Loucy (cell line): ENCODE measurements at regions not wholly inside any gene's neighbourhood (a gene's known extent, or its start where the extent isn't known, plus 50 kb on each side); places are given as distances from the start of the nearest gene placed in this dataset.

ENCODE experiments used
- H2AFZ ChIP-seq: fragments of 200-600 bp; sonication (generic); 2 replicates; pipeline ENCODE4 v1.6.0; 2016; ENCODE audit warnings: antibody characterized with exemption, mild to moderate bottlenecking, low read length, moderate library complexity
- H3F3A ChIP-seq: fragments of 200-600 bp; 2 replicates; pipeline ENCODE4 v1.6.0; 2016; ENCODE audit warnings: antibody characterized with exemption, low read depth, mild to moderate bottlenecking
- H3K27me3 ChIP-seq: fragments of 200-600 bp; sonication (generic); 2 replicates; pipeline ENCODE4 v1.6.1; 2014; ENCODE audit warnings: low read length, mild to moderate bottlenecking; ENCODE audit not compliant: insufficient read depth, poor library complexity, severe bottlenecking
- H3K36me3 ChIP-seq: fragments of 200-600 bp; sonication (generic); 2 replicates; pipeline ENCODE4 v1.6.1; 2016; ENCODE audit warnings: low read length; ENCODE audit not compliant: insufficient read depth
- H3K4me1 ChIP-seq: fragments of 200-600 bp; sonication (generic); 2 replicates; pipeline ENCODE4 v1.5.1; 2014; ENCODE audit warnings: low read length, mild to moderate bottlenecking; ENCODE audit not compliant: insufficient read depth, poor library complexity, severe bottlenecking
- H3K4me2 ChIP-seq: fragments of 200-600 bp; sonication (generic); 2 replicates; pipeline ENCODE4 v1.6.0; 2014; ENCODE audit warnings: antibody characterized with exemption, low read length, low read depth, mild to moderate bottlenecking; ENCODE audit not compliant: poor library complexity, severe bottlenecking
- H3K4me3 ChIP-seq: fragments of 200-600 bp; sonication (generic); 2 replicates; pipeline ENCODE4 v1.5.1; 2014; ENCODE audit warnings: low read length, mild to moderate bottlenecking, mixed read lengths; ENCODE audit not compliant: poor library complexity, severe bottlenecking
- H3K79me2 ChIP-seq: fragments of 200-600 bp; sonication (generic); 2 replicates; pipeline ENCODE4 v1.6.1; 2014; ENCODE audit warnings: low read length; ENCODE audit not compliant: insufficient read depth
- H3K9ac ChIP-seq: fragments of 200-600 bp; sonication (generic); 2 replicates; pipeline ENCODE4 v1.6.0; 2014; ENCODE audit warnings: mild to moderate bottlenecking, low read depth, low read length, moderate library complexity; ENCODE audit not compliant: poor library complexity, severe bottlenecking
- H3K9me2 ChIP-seq: fragments of 200-600 bp; sonication (generic); replicated peaks from 2 replicates; pipeline ENCODE4 v1.6.1; 2016; ENCODE audit warnings: low read depth, low read length, mixed read lengths
- H3K9me3 ChIP-seq: fragments of 200-600 bp; sonication (generic); 2 replicates; pipeline ENCODE4 v1.6.1; 2014; ENCODE audit warnings: mild to moderate bottlenecking, antibody characterized with exemption, low read length, low read depth; ENCODE audit not compliant: insufficient read depth
- H4K20me1 ChIP-seq: fragments of 200-600 bp; sonication (generic); 2 replicates; pipeline ENCODE4 v1.6.0; 2014; ENCODE audit warnings: antibody characterized with exemption, low read length, mild to moderate bottlenecking; ENCODE audit not compliant: insufficient read depth, poor library complexity, severe bottlenecking
- EZH2phosphoT487 ChIP-seq: fragments of 200-600 bp; IDR thresholded peaks from 2 replicates; pipeline ENCODE4 v1.6.1; 2018; ENCODE audit warnings: antibody characterized with exemption, mild to moderate bottlenecking, moderate library complexity, borderline replicate concordance
- TF ChIP-seq, protein P1 (sequence below): fragments of 200-600 bp; sonication (generic); conservative IDR thresholded peaks from 2 replicates; pipeline ENCODE4 v1.5.1; 2014; ENCODE audit warnings: mild to moderate bottlenecking, antibody characterized with exemption, low read length

- no peak overlapping the region for H3K4me3 ChIP-seq
- H4K20me1 ChIP-seq = no peaks in the 10 kb centered on the region
- H3F3A ChIP-seq = no peaks in the 10 kb centered on the region
- TF ChIP-seq, protein P1, sequence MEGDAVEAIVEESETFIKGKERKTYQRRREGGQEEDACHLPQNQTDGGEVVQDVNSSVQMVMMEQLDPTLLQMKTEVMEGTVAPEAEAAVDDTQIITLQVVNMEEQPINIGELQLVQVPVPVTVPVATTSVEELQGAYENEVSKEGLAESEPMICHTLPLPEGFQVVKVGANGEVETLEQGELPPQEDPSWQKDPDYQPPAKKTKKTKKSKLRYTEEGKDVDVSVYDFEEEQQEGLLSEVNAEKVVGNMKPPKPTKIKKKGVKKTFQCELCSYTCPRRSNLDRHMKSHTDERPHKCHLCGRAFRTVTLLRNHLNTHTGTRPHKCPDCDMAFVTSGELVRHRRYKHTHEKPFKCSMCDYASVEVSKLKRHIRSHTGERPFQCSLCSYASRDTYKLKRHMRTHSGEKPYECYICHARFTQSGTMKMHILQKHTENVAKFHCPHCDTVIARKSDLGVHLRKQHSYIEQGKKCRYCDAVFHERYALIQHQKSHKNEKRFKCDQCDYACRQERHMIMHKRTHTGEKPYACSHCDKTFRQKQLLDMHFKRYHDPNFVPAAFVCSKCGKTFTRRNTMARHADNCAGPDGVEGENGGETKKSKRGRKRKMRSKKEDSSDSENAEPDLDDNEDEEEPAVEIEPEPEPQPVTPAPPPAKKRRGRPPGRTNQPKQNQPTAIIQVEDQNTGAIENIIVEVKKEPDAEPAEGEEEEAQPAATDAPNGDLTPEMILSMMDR = no peak
- TF ChIP-seq EZH2phosphoT487 = no peak
- no peaks in the 10 kb centered on the region for H3K79me2 ChIP-seq
- H3K4me1 ChIP-seq = no peaks in the 10 kb centered on the region
- H3K9me3 ChIP-seq = no peaks in the 10 kb centered on the region
- H3K4me2 ChIP-seq = no peak overlapping the region
- H3K27me3 ChIP-seq = no peaks in the 10 kb centered on the region
- no peaks in the 10 kb centered on the region for H3K36me3 ChIP-seq
- 0 out of 2 replicates have a peak, but pooled peaks cover 8% of the 10 kb centered on the region for H3K9me2 ChIP-seq
- H3K9ac ChIP-seq = no peak overlapping the region
- no peak overlapping the region for H2AFZ ChIP-seq
Measured at GRCh38 chr12:91947459-91947858, 198.2 kb downstream of the BTG1 start.

DNA sequence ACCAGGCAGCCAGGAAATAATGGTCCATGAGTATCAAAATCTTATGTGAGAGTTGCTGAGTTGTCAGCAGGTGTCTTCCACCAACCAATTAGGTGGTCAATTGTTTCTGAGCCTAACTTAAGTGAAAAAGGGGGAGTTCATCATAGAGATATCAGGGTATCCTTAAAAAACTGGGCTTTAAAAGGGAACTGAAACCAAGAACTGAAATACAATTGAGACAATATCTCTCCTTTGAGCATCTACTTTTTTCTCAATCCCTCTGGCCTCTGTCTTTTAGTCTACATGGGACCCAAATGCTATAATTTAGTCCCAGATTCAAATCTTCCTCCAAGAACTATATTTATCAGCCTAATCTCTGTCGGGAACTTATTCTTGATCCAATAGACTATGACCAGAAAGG lies 201.0 kb downstream of the BTG1 start:
- H3K27me3 ChIP-seq = no peaks in the 10 kb centered on the region
- H3K4me1 ChIP-seq = no peaks in the 10 kb centered on the region
- no peak overlapping the region for H3K4me3 ChIP-seq
- H2AFZ ChIP-seq = no peak overlapping the region
- no peaks in the 10 kb centered on the region for H3F3A ChIP-seq
- no peaks in the 10 kb centered on the region for H3K36me3 ChIP-seq
- H3K9ac ChIP-seq = no peak overlapping the region
- H3K9me3 ChIP-seq = no peaks in the 10 kb centered on the region
- H3K9me2 ChIP-seq = 0 out of 2 replicates have a peak, but pooled peaks cover 8% of the 10 kb centered on the region
- TF ChIP-seq, protein P1 = no peak
- no peak for TF ChIP-seq EZH2phosphoT487
- no peak overlapping the region for H3K4me2 ChIP-seq
- no peaks in the 10 kb centered on the region for H3K79me2 ChIP-seq
- H4K20me1 ChIP-seq = no peaks in the 10 kb centered on the region

- TF ChIP-seq, protein P1 = no peak
- Histone ChIP-seq H3F3A (no peaks in the 10 kb centered on the region), H3K4me3 (no peak overlapping the region)
Measured at GRCh38 chr12:91940826-91941570, 204.6 kb downstream of the BTG1 start.

More at GRCh38 chr12:91940826-91941570, 204.6 kb downstream of the BTG1 start:
- Histone ChIP-seq H3K9me2 (0 out of 2 replicates have a peak, but pooled peaks cover 8% of the 10 kb centered on the region), H3K27me3 (no peaks in the 10 kb centered on the region), H3K79me2 (no peaks in the 10 kb centered on the region), H3K36me3 (no peaks in the 10 kb centered on the region), H2AFZ (no peak overlapping the region), H3K4me1 (no peaks in the 10 kb centered on the region), H3K4me2 (no peak overlapping the region), H3K9ac (no peak overlapping the region), H4K20me1 (no peaks in the 10 kb centered on the region), H3K9me3 (no peaks in the 10 kb centered on the region)
